HG02623 (cell line): ENCODE measurements at regions not wholly inside any gene's neighbourhood (a gene's known extent, or its start where the extent isn't known, plus 50 kb on each side); places are given as distances from the start of the nearest gene placed in this dataset.

ENCODE experiments used
- ATAC-seq: cut with Tn5 transposase; IDR thresholded peaks from one replicate; pipeline ENCODE4 v1.9.1; 2021; ENCODE audit warnings: moderate library complexity; ENCODE audit not compliant: unreplicated experiment

DNA sequence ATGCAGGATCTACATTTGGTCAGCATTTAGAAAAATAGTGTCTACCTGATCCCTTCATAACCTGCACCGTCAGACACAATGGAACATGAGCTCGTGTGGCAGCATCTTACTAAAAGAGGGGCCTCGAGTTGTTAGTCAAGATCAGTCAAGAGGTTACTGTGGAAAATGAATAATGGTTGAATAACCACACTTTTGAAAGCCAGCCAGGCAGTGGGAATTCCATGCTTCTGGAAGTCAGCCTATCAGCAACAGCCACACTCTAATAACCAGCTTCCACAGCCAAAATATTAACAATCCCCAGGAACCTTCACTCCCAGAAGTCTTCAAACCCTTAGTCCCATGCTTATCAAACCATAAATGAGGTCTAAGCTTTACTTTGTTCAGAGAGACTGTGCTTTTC lies 234.3 kb downstream of the HS3ST1 start:
- ATAC-seq, result no peak

DNA sequence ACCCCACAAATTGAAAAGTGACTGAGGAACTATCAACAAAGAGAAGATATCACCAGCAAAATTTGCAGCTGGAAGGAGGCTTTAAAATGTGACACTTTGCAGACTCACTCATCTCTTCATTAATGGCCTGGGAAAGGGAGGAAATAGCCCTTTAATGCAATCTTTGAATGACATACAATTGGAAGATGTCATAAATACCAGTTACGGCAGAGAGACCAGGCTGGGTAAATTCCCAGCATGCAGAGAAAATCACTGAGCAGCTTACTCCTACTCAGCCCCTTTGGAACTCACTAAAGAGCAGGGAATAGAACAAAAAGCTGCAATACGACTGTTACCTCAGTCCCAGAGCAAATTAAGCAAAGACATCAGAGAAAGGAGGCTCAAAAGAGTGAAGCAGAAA lies 238.9 kb downstream of the HS3ST1 start:
- no peak for ATAC-seq

DNA sequence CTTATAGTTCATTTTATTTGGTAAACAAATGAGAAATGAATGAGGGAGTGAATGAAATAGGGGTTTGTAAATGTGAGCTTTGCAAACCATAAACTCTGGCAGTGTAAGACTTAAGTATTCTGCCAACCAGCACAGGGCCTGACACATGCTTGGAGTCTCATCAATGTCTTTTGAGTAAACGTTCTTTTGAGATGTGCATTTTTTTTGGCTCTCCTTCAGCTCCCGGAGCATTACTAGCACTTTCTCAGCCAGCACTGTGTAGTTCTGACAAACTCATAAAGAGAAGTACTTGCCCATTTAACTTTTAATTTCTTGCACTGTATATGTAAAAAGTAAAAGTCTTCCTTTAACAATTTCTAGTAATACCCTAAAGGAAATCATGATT lies 245.3 kb downstream of the HS3ST1 start:
- ATAC-seq, result no peak

DNA sequence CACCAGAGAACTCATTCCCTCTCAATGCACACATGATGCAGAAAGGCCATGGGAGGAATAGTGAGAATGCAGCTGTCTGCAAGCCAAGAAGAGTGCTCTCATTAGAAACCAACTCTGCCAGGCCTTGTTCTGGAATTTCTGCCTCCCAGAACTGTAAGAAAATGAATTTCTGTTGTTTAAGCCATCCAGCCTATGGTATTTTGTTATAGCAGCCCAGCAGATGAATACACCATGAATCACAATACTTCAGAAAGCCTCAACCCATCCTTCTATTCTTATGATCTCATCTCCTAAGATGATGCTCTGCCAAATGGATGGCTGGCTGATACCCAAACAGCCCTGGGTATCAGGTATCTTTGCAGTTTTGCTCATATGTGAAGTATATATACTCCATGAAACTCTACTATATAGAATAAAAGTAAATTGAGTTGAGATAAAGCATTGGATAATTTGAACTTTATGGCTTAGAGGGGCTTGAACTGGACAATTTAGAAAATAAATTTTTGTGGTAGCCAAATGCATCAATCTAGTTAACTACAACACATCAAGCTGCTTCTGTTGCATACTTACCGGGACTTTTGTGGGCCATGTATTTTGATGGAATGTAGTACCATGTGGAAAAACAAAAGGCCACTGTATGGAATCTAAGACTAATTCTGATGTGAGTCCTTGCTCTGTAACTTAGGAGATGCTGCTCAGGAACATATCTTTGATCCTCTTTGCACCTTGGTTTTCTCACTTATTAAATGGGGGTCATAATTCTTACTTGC lies 245.9 kb downstream of the HS3ST1 start:
- ATAC-seq, result no peak

DNA sequence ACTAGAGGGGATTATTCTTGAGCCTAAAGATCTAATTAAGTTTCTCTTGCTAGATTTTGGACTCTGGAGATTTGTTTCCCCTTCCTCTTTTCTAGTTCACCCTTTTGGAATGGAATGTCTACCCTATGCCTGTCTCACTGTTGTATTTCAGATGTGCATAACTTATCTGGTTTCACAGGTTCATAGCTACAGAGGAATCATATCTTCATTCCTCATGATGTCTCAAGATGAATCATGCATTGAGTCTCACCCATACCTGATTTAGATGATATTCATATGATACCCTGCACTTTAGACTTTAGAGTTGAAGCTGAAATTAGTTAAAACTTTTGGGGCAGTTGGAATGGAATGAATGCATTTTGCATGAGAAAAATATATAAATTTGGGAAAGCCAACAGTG lies 246.7 kb downstream of the HS3ST1 start:
- ATAC-seq, result no peak

DNA sequence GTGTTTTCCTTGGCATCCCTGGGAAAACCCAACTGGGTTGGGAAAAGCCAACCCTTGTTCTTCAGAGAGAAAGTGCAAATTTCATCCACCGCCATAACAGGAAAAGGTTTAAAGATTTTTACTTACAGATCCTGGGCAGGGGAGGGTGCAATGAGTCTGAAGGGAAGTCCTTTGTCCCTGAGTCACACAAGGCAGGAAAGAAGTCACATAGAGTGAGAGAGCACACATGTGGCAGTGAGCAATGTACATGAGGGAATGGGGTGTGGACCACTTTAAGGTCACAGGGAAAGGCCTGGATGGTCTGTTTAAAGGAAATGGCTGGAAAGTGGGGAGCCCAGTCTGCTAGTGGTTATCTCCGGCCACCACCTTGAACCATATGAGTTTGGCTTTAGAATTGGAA lies 248.9 kb downstream of the HS3ST1 start:
- no peak for ATAC-seq

DNA sequence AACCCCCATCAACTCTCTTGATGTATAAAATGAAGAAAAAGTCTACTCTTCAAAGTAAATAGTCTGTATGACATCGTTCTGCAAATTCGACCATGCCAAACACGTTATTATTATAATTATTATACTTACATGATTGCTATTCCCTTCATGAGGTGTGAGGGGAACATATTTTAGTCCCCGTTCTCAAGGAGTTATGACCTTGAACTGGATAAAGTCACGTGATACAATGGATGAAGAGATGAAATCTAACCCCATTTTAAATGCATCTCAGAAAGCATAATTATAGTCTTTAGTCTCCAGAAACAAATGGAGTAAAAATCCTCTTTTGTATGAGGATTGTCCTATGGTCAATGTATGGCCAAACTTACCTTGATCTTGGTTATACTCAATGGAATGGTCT lies 250.3 kb downstream of the HS3ST1 start:
- ATAC-seq, result no peak

DNA sequence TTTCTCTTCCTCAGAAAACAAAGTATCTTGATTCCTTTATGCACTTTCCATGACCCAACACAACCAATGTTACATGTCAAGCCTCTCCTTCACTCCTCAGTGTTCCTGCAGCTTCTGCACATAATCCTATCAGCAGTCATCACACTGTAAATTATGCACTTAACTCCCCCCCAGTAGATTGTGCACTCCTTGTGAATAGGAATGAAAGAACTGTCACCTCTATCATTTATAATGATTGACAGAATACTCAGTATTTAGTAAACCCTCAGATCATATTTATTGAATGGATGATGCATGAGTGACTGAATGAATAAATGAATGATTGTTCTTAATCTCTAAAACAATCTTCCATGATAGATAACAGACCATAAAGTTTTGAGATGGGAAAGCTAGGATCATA lies 253.3 kb downstream of the HS3ST1 start:
- no peak for ATAC-seq

DNA sequence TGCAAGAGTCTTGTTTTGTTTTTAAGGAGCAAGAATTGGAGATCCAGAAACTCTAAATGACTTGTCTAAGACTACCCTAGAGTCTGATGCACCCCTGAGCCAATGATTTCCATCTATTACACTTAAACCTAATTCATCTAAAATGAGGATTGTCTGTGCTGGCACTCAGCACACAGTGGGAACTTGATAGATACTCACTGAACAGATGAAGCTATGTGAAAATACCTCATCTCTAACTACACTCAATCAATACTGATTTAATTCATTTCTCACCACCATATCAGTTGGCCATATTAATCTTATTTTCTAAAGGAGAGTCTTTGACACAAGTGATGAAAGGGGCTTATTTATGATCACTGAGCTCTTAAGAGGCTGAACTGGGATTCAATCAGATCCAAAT lies 262.1 kb downstream of the HS3ST1 start:
- no peak for ATAC-seq

DNA sequence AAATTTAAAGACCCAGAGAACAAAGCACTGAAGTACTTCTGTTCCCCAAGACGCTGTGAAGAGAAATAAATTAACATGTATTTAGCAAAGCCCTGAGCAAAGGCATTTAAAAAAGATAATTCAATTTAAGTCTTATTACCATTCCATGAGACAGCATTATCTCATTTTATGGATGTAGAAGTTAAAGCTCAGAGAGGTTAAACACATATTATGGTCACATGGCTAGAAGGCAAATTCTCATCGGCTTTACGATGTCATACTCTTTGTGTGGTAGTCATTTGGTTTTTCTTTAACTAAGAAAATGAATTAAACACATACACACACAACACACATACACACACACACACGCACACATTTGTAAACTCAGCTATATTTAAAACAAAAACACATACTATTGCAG lies 262.7 kb downstream of the HS3ST1 start:
- ATAC-seq, result no peak

DNA sequence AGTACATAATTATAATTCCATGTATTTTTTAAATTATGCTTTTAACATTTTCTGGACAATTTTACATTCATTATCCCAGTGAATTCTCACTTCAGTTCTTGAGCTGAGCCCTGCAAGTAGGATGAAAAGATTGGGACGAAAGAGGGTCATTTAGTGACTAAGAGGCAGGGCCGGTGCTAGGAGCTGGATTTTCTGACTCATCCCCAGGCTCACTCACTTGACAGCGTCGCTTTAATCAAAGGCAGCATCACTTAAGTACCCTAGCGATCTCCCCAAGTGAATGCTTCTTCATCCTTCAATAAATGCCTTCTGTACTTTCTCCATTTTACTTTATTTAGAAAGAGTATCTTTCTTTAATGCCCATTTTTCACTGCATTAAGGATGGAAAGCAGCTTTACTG lies 263.6 kb downstream of the HS3ST1 start:
- ATAC-seq, result no peak

DNA sequence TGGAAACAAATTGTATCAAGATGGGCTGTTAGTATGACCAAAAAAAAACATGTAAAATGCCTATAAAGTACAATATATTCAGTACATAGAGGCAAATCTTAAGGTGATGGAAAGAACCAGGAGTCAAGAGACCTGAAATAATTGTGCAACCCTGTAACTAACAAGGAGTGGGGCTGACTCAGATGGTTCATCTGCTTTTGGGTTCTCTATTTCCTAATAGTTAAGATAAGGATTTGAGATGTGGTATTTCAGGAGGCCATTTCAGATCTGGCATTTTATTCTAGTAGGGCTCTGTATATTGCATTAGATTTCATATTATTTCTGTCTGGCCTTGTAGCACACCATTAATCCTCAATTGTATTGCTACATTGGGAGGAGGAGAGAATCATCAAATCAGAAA lies 268.4 kb downstream of the HS3ST1 start:
- no peak for ATAC-seq

DNA sequence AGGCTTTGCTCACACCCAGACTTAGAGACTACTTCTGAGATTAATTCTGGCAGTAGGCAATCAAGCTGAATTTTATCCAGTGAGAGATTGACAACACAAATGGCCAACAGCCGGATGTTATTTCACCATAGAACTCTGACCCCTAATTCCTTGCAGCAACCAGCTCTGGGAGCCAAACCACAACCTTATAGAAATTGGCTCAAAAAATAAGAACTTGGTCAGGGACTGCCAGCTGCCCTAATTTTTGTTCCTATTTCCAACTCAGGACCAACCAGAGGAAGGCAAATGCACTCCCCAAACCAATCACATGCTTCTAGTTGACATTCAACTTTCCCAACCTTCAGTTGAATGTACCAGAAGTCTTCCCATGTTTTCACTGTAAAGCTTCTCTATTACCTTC lies 269.7 kb downstream of the HS3ST1 start:
- no peak for ATAC-seq

DNA sequence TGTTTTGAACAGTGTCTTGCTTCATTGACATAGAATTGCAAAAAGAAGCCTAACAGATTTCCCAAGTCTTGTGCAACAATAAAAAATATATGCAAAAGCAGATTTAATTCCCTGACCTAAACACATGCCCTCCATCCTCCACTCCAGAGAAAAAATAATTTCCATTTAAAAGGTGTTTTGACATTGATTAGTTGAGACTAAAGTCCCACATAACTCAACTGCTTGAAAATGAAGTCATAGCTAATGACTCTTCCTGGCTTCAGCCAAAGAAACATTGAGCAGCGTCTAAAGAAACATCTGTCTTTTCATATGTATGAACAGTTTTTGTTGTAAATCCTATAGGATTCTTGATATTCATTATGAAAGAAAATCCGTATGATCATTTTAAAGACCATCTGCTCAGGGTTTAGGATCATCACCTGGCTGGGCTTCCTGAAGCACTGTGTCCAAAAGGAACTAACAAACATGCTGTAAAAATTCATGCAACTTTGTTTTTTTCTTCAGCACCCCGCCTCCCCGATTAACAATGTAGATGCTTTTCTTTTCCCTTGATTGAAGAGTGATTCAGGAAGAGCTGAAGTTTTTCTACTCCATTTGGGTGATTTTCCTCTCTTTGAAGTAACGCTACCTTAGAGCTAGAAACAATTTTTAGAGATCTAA lies 273.4 kb downstream of the HS3ST1 start:
- no peak for ATAC-seq

DNA sequence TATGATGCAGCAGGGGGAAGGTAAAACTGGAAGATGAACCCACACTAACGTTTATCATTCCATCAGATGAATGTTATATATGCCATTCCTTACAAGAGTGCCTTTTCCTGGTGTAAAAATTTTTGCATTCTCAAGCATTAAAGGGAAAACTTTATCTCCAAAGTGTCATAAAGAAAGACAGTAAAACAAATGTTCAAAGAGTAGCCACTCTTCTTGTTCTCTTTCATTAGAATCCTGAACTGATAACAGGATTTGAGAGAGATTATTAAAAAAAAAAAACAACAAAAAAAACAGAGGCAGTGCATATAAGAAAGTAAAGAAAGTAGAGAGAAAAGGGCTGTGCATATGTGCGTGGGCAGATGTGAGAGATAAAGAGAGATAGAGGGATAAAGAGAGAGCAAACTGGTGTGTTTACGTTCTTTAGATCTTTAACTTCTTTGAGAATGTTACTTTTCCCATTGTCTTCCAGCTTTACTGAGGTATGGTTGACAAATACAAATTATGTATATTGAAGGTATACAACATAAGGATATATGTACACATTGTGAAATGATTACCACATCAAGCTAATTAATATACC lies 275.4 kb downstream of the HS3ST1 start:
- no peak for ATAC-seq

DNA sequence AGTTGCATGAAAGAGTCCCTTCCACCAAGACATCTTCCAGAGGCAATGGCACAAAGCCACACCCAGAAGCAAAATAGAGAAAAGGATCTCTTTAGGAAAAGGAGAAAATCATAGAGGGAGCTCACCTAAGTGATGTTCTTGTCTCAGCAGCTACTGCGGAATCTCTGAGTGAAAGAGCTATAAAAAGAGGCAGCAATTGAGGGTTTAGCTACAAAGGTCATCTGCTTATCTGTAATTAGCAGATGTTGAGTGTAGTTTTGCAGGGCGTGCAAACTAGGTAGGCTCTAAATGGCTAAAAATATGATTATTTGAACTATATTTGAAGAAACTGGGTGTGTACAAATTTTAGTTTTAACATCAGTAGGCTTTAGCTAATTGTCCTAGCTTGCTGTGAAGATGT lies 276.0 kb downstream of the HS3ST1 start:
- no peak for ATAC-seq

DNA sequence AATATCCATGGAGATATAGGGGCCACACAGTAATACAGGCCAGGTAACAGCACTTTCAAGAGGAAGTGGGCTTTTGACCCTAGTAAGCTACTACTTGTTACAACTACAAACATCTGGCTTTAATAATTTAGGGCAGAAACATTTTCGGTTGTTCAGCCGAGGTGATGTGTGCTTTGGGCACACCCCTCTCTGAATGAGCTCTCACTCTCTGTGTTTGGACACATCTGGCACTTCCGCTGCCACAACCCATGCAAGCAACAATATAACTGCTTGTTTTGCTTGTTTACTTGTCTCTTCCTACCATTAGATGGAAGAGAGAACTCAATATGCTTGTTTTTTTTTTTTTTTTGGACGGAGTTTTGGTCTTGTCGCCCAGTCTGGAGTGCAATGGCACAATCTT lies 277.2 kb downstream of the HS3ST1 start:
- no peak for ATAC-seq

DNA sequence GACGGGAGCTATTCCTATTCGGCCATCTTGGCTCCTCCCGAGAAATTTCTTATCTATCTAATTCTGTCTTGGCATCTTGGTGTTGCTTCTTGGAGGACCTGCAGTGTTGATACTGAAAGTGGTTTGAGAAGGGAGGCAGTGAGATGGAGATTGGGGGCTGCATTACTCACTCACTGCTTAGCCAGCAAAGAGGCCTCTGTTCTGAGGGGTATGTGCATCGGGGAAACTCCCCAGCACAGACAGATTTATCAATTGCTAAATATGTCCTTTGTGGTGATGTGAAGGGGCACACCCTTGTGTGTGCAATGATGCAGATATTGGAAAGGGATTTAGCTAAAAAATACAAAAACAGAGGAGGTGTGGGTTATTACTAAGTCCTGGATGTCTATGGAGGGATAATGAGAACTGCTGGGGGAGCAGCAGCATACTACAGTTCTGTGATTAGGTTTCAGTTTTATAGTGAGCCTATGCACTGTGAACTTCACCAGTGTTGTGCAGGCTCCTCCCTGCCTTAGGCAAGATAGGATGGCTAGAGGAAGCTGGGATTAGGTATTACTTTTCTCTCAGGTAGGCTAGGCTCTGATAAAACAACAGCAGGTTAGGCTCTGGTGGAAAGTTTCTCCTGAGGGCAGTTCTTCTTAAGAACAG lies 279.0 kb downstream of the HS3ST1 start:
- ATAC-seq, result no peak

DNA sequence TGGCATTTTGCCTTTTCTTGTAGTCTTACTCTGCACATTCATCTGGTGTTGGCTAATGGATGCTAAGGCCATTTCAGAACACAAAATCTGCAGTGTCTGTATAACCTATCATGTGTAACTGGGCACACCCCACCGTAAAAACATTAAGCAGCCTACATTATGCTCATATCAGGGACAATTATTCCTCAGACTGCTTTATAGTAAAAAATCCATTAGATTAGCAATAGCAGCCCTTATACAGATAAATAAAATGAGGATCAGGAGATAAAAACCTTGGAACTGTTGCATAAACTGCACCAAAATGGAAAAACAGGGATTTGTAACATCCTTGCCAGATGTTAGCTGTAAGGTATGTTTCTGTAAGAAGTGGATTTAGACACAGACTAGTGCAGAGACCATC lies 288.8 kb downstream of the HS3ST1 start:
- no peak for ATAC-seq

DNA sequence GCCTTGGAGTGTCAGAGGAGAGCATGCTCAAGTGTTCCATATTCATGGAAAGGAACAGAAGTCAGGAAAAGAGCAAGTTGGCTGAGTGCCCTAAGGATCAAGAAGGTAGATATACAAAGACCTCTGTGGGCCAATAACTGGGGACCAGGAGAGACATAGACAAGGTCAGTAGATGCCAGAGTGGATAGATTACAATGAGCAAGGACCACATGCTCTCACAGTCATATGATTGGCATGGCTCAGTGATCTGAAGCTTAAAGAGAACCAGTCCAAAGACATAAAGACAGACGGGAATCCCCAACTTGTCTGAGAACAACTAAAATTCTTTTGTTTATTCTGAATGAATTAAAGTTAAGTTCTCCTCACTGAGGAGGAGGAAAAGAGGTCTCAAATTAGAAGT lies 289.7 kb downstream of the HS3ST1 start:
- no peak for ATAC-seq

DNA sequence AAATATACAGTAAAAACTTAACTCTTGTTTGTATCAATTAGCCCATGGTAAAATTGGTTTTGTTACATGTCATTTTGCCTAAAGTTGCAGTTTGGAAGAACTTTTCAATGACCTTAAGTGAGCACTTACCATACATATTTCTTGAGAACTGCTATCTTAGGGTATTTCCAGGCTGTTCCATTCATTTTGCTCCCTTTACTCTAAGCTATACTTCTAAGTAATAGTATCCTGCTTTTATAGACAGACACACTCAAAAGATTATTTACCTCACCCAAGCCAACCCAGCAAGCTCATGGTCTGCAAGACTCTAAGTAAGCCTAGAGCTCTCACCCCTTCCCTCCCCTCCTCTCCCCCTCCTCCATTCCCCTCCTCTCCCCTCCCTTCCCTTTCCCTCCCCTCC lies 294.0 kb downstream of the HS3ST1 start:
- no peak for ATAC-seq

DNA sequence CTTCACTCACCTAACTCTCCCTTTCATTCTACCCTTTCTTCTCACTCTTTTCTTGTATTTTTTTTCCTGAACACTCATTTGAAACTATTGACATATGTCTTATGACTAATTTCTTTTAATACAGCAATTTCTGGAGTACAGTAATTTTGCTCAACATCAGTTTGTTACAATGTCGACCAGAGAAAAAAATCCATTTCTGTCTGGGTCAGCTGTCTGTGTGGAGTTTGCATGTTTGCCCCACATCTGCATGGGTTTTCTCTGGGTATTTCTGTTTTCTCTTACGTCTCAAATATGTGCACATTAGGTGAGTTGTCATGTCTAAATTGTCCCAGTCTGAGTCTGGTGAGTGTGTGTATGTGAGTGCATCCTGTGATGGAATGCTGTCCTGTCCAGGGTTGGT lies 294.8 kb downstream of the HS3ST1 start:
- ATAC-seq, result no peak
